ENCODE measurements at regions not wholly inside any gene's neighbourhood (a gene's known extent, or its start where the extent isn't known, plus 50 kb on each side); places are given as distances from the start of the nearest gene placed in this dataset.

GRCh38 chr19:13700621-13701020, 63.7 kb upstream of the MRI1 start:
- Histone ChIP-seq H3K27me3 (ENCODE audit: insufficient read depth, low read length) (no peaks in the 10 kb centered on the region), H3K9me3 (ENCODE audit: control insufficient read depth in 1 of 2, insufficient read depth in 1 of 2, low read depth in 1 of 2, low read length in 2 of 2) (no peaks in the 10 kb centered on the region), H3K4me3 (replicated peaks in 1 of 2; ENCODE audit: low read depth in 1 of 2, low read length in 2 of 2) (no peak overlapping the region), H3K9ac (ENCODE audit: low read length) (no peak overlapping the region), H3K27ac (ENCODE audit: low read depth, low read length) (no peak overlapping the region), H3K9me2 (ENCODE audit: insufficient read depth) (no peaks in the 10 kb centered on the region), H3K36me3 (ENCODE audit: control insufficient read depth in 1 of 2, insufficient read depth in 2 of 2, low read length in 2 of 2) (no peaks in the 10 kb centered on the region), H4K20me1 (ENCODE audit: insufficient read depth) (no peaks in the 10 kb centered on the region), H2AFZ (ENCODE audit: low read depth, low read length, poor library complexity, severe bottlenecking) (no peak overlapping the region), H3K79me2 (ENCODE audit: insufficient read depth, low read length) (no peaks in the 10 kb centered on the region), H3K4me1 (ENCODE audit: control insufficient read depth in 1 of 2, insufficient read depth in 2 of 2, low read length in 2 of 2) (no peaks in the 10 kb centered on the region), H3K4me2 (ENCODE audit: low read length) (no peak overlapping the region)
- intact Hi-C loops (cut with micrococcal nuclease): no loop called here
- BruUV-seq (replicated peaks): no TSS peak
- DNase-seq (ENCODE audit: low read depth, low spot score): no peak
- ChIA-PET POLR2A (no interaction called here), CTCF (no interaction called here), RAD21 (ENCODE audit: low non-redundant PET in 1 of 2, low total read pairs in 2 of 2, uncharacterized antibody in 2 of 2, unreplicated experiment in 2 of 2) (no interaction called here)
- no peak for ATAC-seq
- TF ChIP-seq POLR2A (IDR thresholded peaks at IDR 0.05; ENCODE audit: borderline replicate concordance, extremely low read depth, insufficient read depth, insufficient read length): no peak
- TF ChIP-seq ZBTB33 (IDR thresholded peaks at IDR 0.05; ENCODE audit: extremely low read depth, insufficient replicate concordance, low read length): no peak
- no peak for TF ChIP-seq YY1 (IDR thresholded peaks at IDR 0.05; ENCODE audit: extremely low read depth, insufficient replicate concordance, low read depth, low read length)
- TF ChIP-seq ZFX (IDR thresholded peaks at IDR 0.05): no peak
- TF ChIP-seq TCF7L2 (IDR thresholded peaks at IDR 0.05; ENCODE audit: borderline replicate concordance, extremely low read depth, insufficient read depth, insufficient read length): no peak
- TF ChIP-seq CBX3 (IDR thresholded peaks at IDR 0.05; ENCODE audit: low read depth): no peak
- TF ChIP-seq REST (IDR thresholded peaks at IDR 0.05; ENCODE audit: low read depth): no peak
- no peak for TF ChIP-seq FOSL1 (IDR thresholded peaks at IDR 0.05; ENCODE audit: low read depth)
- no peak for TF ChIP-seq SRF (IDR thresholded peaks at IDR 0.05; ENCODE audit: low read depth)
- no peak for TF ChIP-seq SP1 (IDR thresholded peaks at IDR 0.05; ENCODE audit: low read depth)
- no peak for TF ChIP-seq EGR1 (IDR thresholded peaks at IDR 0.05; ENCODE audit: low read depth)
- TF ChIP-seq JUND (IDR thresholded peaks at IDR 0.05): no peak
- TF ChIP-seq ATF3 (IDR thresholded peaks at IDR 0.05): no peak
- no peak for TF ChIP-seq ZNF274 (IDR thresholded peaks at IDR 0.05; ENCODE audit: low read depth, low read length)
- no peak for TF ChIP-seq MAX (IDR thresholded peaks at IDR 0.05)
